ENCODE measurements at regions not wholly inside any gene's neighbourhood (a gene's known extent, or its start where the extent isn't known, plus 50 kb on each side); places are given as distances from the start of the nearest gene placed in this dataset.

- Mint-ChIP-seq H3K27ac (no peak overlapping the region), H3K9me3 (no peaks in the 10 kb centered on the region), H3K27me3 (no peaks in the 10 kb centered on the region), H3K4me1 (no peaks in the 10 kb centered on the region), H3K4me3 (no peak overlapping the region), H3K36me3 (no peaks in the 10 kb centered on the region)
These were observed 2252.4 kb downstream of the MAT2B start for GRCh38 chr5:165757791-165758190.

- peaks cover 0 to 9% (median 2%) of the 10 kb centered on the region in 3 donors for H3K9me3 Mint-ChIP-seq
- H3K4me1 Mint-ChIP-seq = no peaks in the 10 kb centered on the region
- no peak overlapping the region for H3K4me3 Mint-ChIP-seq
- H3K27me3 Mint-ChIP-seq = no peaks in the 10 kb centered on the region
- no peaks in the 10 kb centered on the region for H3K36me3 Mint-ChIP-seq
- H3K27ac Mint-ChIP-seq = no peak overlapping the region
These were observed 2269.7 kb downstream of the MAT2B start for GRCh38 chr5:165775111-165775510.

GRCh38 chr5:165779505-165779904 is 2274.1 kb downstream of the MAT2B start:
- Mint-ChIP-seq H3K9me3 (peaks cover 4 to 11% (median 5%) of the 10 kb centered on the region in 3 donors), H3K4me1 (no peaks in the 10 kb centered on the region), H3K36me3 (no peaks in the 10 kb centered on the region), H3K4me3 (no peak overlapping the region), H3K27me3 (no peaks in the 10 kb centered on the region), H3K27ac (no peak overlapping the region)

- no peaks in the 10 kb centered on the region for H3K4me1 Mint-ChIP-seq
- no peak overlapping the region for H3K4me3 Mint-ChIP-seq
- H3K27ac Mint-ChIP-seq = no peak overlapping the region
- no peaks in the 10 kb centered on the region for H3K36me3 Mint-ChIP-seq
- H3K27me3 Mint-ChIP-seq = no peaks in the 10 kb centered on the region
- H3K9me3 Mint-ChIP-seq = peaks cover 5 to 14% (median 6%) of the 10 kb centered on the region in 3 donors
These were observed 2275.5 kb downstream of the MAT2B start for GRCh38 chr5:165780901-165781300.

- no peaks in the 10 kb centered on the region for H3K4me1 Mint-ChIP-seq
- H3K27ac Mint-ChIP-seq = no peak overlapping the region
- H3K27me3 Mint-ChIP-seq = no peaks in the 10 kb centered on the region
- H3K9me3 Mint-ChIP-seq = peaks cover 5 to 10% (median 6%) of the 10 kb centered on the region in 3 donors
- no peak overlapping the region for H3K4me3 Mint-ChIP-seq
- no peaks in the 10 kb centered on the region for H3K36me3 Mint-ChIP-seq
These were observed 2276.3 kb downstream of the MAT2B start for GRCh38 chr5:165781738-165782137.

- no peak overlapping the region for H3K27ac Mint-ChIP-seq
- no peak overlapping the region for H3K4me3 Mint-ChIP-seq
- H3K9me3 Mint-ChIP-seq = peaks cover 5 to 10% (median 6%) of the 10 kb centered on the region in 3 donors
- no peaks in the 10 kb centered on the region for H3K36me3 Mint-ChIP-seq
- no peaks in the 10 kb centered on the region for H3K4me1 Mint-ChIP-seq
- H3K27me3 Mint-ChIP-seq = no peaks in the 10 kb centered on the region
These were observed 2277.6 kb downstream of the MAT2B start for GRCh38 chr5:165783024-165783423.

GRCh38 chr5:165786073-165786472 is 2280.7 kb downstream of the MAT2B start:
- no peaks in the 10 kb centered on the region for H3K4me1 Mint-ChIP-seq
- peaks cover 4 to 20% (median 5%) of the 10 kb centered on the region in 3 donors for H3K9me3 Mint-ChIP-seq
- no peak overlapping the region for H3K27ac Mint-ChIP-seq
- no peak overlapping the region for H3K4me3 Mint-ChIP-seq
- no peaks in the 10 kb centered on the region for H3K27me3 Mint-ChIP-seq
- H3K36me3 Mint-ChIP-seq = no peaks in the 10 kb centered on the region

- Mint-ChIP-seq H3K9me3 (peaks cover 2 to 8% (median 5%) of the 10 kb centered on the region in 3 donors), H3K27ac (no peak overlapping the region), H3K4me1 (no peaks in the 10 kb centered on the region), H3K4me3 (no peak overlapping the region), H3K27me3 (no peaks in the 10 kb centered on the region), H3K36me3 (no peaks in the 10 kb centered on the region)
These were observed 2289.7 kb downstream of the MAT2B start for GRCh38 chr5:165795073-165795472.

GRCh38 chr5:165805756-165806155 is 2300.3 kb downstream of the MAT2B start:
- peaks cover 0 to 3% (median 2%) of the 10 kb centered on the region in 3 donors for H3K9me3 Mint-ChIP-seq
- H3K36me3 Mint-ChIP-seq = no peaks in the 10 kb centered on the region
- H3K4me3 Mint-ChIP-seq = no peak overlapping the region
- no peaks in the 10 kb centered on the region for H3K4me1 Mint-ChIP-seq
- H3K27ac Mint-ChIP-seq = no peak overlapping the region
- no peaks in the 10 kb centered on the region for H3K27me3 Mint-ChIP-seq

- no peak overlapping the region for H3K4me3 Mint-ChIP-seq
- peaks cover 0 to 3% (median 2%) of the 10 kb centered on the region in 3 donors for H3K9me3 Mint-ChIP-seq
- no peak overlapping the region for H3K27ac Mint-ChIP-seq
These were observed 2302.9 kb downstream of the MAT2B start for GRCh38 chr5:165808335-165808734.

GRCh38 chr5:165809914-165810313 is 2304.5 kb downstream of the MAT2B start:
- Mint-ChIP-seq H3K36me3 (no peaks in the 10 kb centered on the region), H3K4me3 (no peak overlapping the region), H3K4me1 (no peaks in the 10 kb centered on the region), H3K27me3 (no peaks in the 10 kb centered on the region), H3K27ac (no peak overlapping the region), H3K9me3 (peaks cover 0 to 3% (median 2%) of the 10 kb centered on the region in 3 donors)

More at GRCh38 chr5:165808335-165808734, 2302.9 kb downstream of the MAT2B start:
- H3K36me3 Mint-ChIP-seq = no peaks in the 10 kb centered on the region
- H3K27me3 Mint-ChIP-seq = no peaks in the 10 kb centered on the region
- H3K4me1 Mint-ChIP-seq = no peaks in the 10 kb centered on the region

GRCh38 chr5:165829504-165829903 is 2324.1 kb downstream of the MAT2B start:
- Mint-ChIP-seq H3K9me3 (peaks cover 0 to 4% (median 3%) of the 10 kb centered on the region in 3 donors), H3K4me3 (no peak overlapping the region), H3K4me1 (no peaks in the 10 kb centered on the region), H3K36me3 (no peaks in the 10 kb centered on the region), H3K27ac (no peak overlapping the region), H3K27me3 (no peaks in the 10 kb centered on the region)

GRCh38 chr5:165834891-165835290 is 2329.5 kb downstream of the MAT2B start:
- no peak overlapping the region for H3K27ac Mint-ChIP-seq
- no peak overlapping the region for H3K4me3 Mint-ChIP-seq
- no peaks in the 10 kb centered on the region for H3K4me1 Mint-ChIP-seq

GRCh38 chr5:165836046-165836445 is 2330.6 kb downstream of the MAT2B start:
- H3K4me3 Mint-ChIP-seq = no peak overlapping the region
- H3K27me3 Mint-ChIP-seq = no peaks in the 10 kb centered on the region
- H3K36me3 Mint-ChIP-seq = no peaks in the 10 kb centered on the region
- H3K27ac Mint-ChIP-seq = no peak overlapping the region
- no peaks in the 10 kb centered on the region for H3K4me1 Mint-ChIP-seq
- peaks cover 0 to 5% (median 3%) of the 10 kb centered on the region in 3 donors for H3K9me3 Mint-ChIP-seq

More at GRCh38 chr5:165834891-165835290, 2329.5 kb downstream of the MAT2B start:
- Mint-ChIP-seq H3K36me3 (no peaks in the 10 kb centered on the region), H3K9me3 (peaks cover 0 to 5% (median 3%) of the 10 kb centered on the region in 3 donors), H3K27me3 (no peaks in the 10 kb centered on the region)

GRCh38 chr5:165837286-165837685 is 2331.9 kb downstream of the MAT2B start:
- no peak overlapping the region for H3K4me3 Mint-ChIP-seq
- H3K9me3 Mint-ChIP-seq = peaks cover 0 to 3% (median 1%) of the 10 kb centered on the region in 3 donors
- no peaks in the 10 kb centered on the region for H3K36me3 Mint-ChIP-seq
- H3K27me3 Mint-ChIP-seq = no peaks in the 10 kb centered on the region
- no peak overlapping the region for H3K27ac Mint-ChIP-seq
- no peaks in the 10 kb centered on the region for H3K4me1 Mint-ChIP-seq

GRCh38 chr5:165844571-165844970 is 2339.2 kb downstream of the MAT2B start:
- Mint-ChIP-seq H3K27me3 (no peaks in the 10 kb centered on the region), H3K4me3 (no peak overlapping the region)

More at GRCh38 chr5:165844571-165844970, 2339.2 kb downstream of the MAT2B start:
- H3K9me3 Mint-ChIP-seq = peaks cover 2 to 6% (median 4%) of the 10 kb centered on the region in 3 donors
- H3K36me3 Mint-ChIP-seq = no peaks in the 10 kb centered on the region
- no peaks in the 10 kb centered on the region for H3K4me1 Mint-ChIP-seq
- no peak overlapping the region for H3K27ac Mint-ChIP-seq

All from IgD-negative memory B cell (primary cell).